ENCODE measurements at regions not wholly inside any gene's neighbourhood (a gene's known extent, or its start where the extent isn't known, plus 50 kb on each side); places are given as distances from the start of the nearest gene placed in this dataset.

- TF ChIP-seq CTCF (IDR thresholded peaks at IDR 0.05) (no peak), ZBTB43 (CRISPR knock-in tag; IDR thresholded peaks at IDR 0.05) (no peak), NFE2L1 (CRISPR knock-in tag; IDR thresholded peaks at IDR 0.05) (no peak), E2F1 (CRISPR knock-in tag; IDR thresholded peaks at IDR 0.05) (no peak), KAT7 (CRISPR knock-in tag; IDR thresholded peaks at IDR 0.05; ENCODE audit: borderline replicate concordance) (no peak), ZNF121 (CRISPR knock-in tag; IDR thresholded peaks at IDR 0.05) (no peak), ZNF232 (CRISPR knock-in tag; IDR thresholded peaks at IDR 0.05) (no peak), PREB (CRISPR knock-in tag; IDR thresholded peaks at IDR 0.05; ENCODE audit: borderline replicate concordance) (no peak), ATF1 (CRISPR knock-in tag; IDR thresholded peaks at IDR 0.05) (no peak), MXD4 (CRISPR knock-in tag; IDR thresholded peaks at IDR 0.05; ENCODE audit: borderline replicate concordance) (no peak), USF2 (CRISPR knock-in tag; IDR thresholded peaks at IDR 0.05) (no peak), STAT6 (CRISPR knock-in tag; conservative IDR thresholded peaks at IDR 0.05; ENCODE audit: low read depth) (no peak), SMAD4 (CRISPR knock-in tag; IDR thresholded peaks at IDR 0.05) (no peak), MAX (CRISPR knock-in tag; IDR thresholded peaks at IDR 0.05) (no peak)
Observed at GRCh38 chr18:1652018-1652417, 747.3 kb downstream of the ADCYAP1 start.

Data from WTC11 (cell line).